ENCODE measurements at regions not wholly inside any gene's neighbourhood (a gene's known extent, or its start where the extent isn't known, plus 50 kb on each side); places are given as distances from the start of the nearest gene placed in this dataset.

GRCh38 chr2:145751629-145752028, 1231.7 kb upstream of the ZEB2 start:
- Histone ChIP-seq H3K36me3 (no peaks in the 10 kb centered on the region), H3K27me3 (ENCODE audit: insufficient read depth, low read depth, severe bottlenecking) (no peaks in the 10 kb centered on the region), H3K9me3 (ENCODE audit: severe bottlenecking) (no peaks in the 10 kb centered on the region), H3K27ac (no peak overlapping the region), H3K4me3 (ENCODE audit: low read depth, low read length) (no peak overlapping the region)
- TF ChIP-seq CTCF (IDR thresholded peaks at IDR 0.05; ENCODE audit: low read depth, low read length), result no peak
- DNase-seq, result no peak

DNA sequence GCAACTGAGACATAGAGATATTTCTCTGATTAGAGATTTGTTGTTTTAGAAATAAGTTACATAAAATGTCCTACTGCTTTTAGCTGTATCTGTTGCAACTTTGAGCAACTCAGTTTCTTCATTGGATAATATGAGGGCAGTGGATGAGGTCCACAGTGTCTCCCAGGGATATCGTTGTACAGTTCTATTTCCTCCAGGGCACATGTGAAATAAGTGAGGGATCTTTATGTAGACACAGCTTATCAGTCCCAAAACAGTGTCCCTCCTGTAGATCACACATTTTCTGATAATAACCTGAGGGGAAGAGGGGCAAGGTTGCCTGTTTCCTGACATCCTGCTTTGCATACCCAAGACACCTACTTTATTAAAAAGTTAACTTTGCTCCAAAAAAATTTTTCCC, 1231.2 kb upstream of the ZEB2 start:
- H3K4me3 ChIP-seq (ENCODE audit: low read depth, low read length), result no peak overlapping the region
- DNase-seq, result no peak
- no peak overlapping the region for H3K27ac ChIP-seq
- TF ChIP-seq CTCF (IDR thresholded peaks at IDR 0.05; ENCODE audit: low read depth, low read length), result no peak
- no peaks in the 10 kb centered on the region for H3K36me3 ChIP-seq
- no peaks in the 10 kb centered on the region for H3K27me3 ChIP-seq (ENCODE audit: insufficient read depth, low read depth, severe bottlenecking)
- H3K9me3 ChIP-seq (ENCODE audit: severe bottlenecking), result no peaks in the 10 kb centered on the region

GRCh38 chr2:145750612-145751011, 1230.7 kb upstream of the ZEB2 start:
- no peaks in the 10 kb centered on the region for H3K27me3 ChIP-seq (ENCODE audit: insufficient read depth, low read depth, severe bottlenecking)
- no peak overlapping the region for H3K4me3 ChIP-seq (ENCODE audit: low read depth, low read length)
- no peak for DNase-seq
- no peaks in the 10 kb centered on the region for H3K9me3 ChIP-seq (ENCODE audit: severe bottlenecking)
- no peaks in the 10 kb centered on the region for H3K36me3 ChIP-seq
- no peak for TF ChIP-seq CTCF (IDR thresholded peaks at IDR 0.05; ENCODE audit: low read depth, low read length)
- no peak overlapping the region for H3K27ac ChIP-seq

- H3K4me3 ChIP-seq (ENCODE audit: low read depth, low read length), result no peak overlapping the region
Observed at GRCh38 chr2:145750144-145750543, 1230.2 kb upstream of the ZEB2 start.

DNA sequence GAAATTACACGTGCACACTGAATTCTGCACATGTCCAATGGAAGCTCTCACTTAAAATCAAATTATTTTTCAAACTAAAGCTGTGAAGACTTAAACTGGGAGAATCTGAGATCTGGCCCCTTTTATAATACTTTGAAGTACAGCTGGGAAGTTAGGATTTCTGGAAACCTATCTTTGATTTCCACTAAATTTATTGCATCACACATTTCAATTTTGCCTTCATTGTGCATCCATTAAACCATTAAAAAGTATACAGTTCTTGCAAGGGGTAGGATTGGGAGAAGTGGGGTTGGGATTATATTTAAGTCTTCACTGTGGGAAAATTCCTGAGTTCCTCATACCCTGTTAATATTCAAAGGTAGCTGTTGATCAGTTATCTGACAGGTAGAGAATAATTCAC, 1229.6 kb upstream of the ZEB2 start:
- Histone ChIP-seq H3K27me3 (ENCODE audit: insufficient read depth, low read depth, severe bottlenecking) (no peaks in the 10 kb centered on the region), H3K4me3 (ENCODE audit: low read depth, low read length) (no peak overlapping the region), H3K9me3 (ENCODE audit: severe bottlenecking) (no peaks in the 10 kb centered on the region), H3K36me3 (no peaks in the 10 kb centered on the region), H3K27ac (no peak overlapping the region)
- no peak for DNase-seq
- no peak for TF ChIP-seq CTCF (IDR thresholded peaks at IDR 0.05; ENCODE audit: low read depth, low read length)

More at GRCh38 chr2:145750144-145750543, 1230.2 kb upstream of the ZEB2 start:
- DNase-seq, result no peak
- Histone ChIP-seq H3K27ac (no peak overlapping the region), H3K36me3 (no peaks in the 10 kb centered on the region), H3K9me3 (ENCODE audit: severe bottlenecking) (no peaks in the 10 kb centered on the region), H3K27me3 (ENCODE audit: insufficient read depth, low read depth, severe bottlenecking) (no peaks in the 10 kb centered on the region)
- no peak for TF ChIP-seq CTCF (IDR thresholded peaks at IDR 0.05; ENCODE audit: low read depth, low read length)

GRCh38 chr2:145748927-145749326, 1229.0 kb upstream of the ZEB2 start:
- H3K9me3 ChIP-seq (ENCODE audit: severe bottlenecking), result no peaks in the 10 kb centered on the region
- TF ChIP-seq CTCF (IDR thresholded peaks at IDR 0.05; ENCODE audit: low read depth, low read length), result no peak
- no peak overlapping the region for H3K4me3 ChIP-seq (ENCODE audit: low read depth, low read length)
- H3K36me3 ChIP-seq, result no peaks in the 10 kb centered on the region
- no peak overlapping the region for H3K27ac ChIP-seq
- DNase-seq, result no peak
- no peaks in the 10 kb centered on the region for H3K27me3 ChIP-seq (ENCODE audit: insufficient read depth, low read depth, severe bottlenecking)

All from WERI-Rb-1 (cell line).